ENCODE measurements at regions not wholly inside any gene's neighbourhood (a gene's known extent, or its start where the extent isn't known, plus 50 kb on each side); places are given as distances from the start of the nearest gene placed in this dataset.

GRCh38 chr14:95436354-95436753 lies 80.1 kb downstream of the SYNE3 start (continued):
- TF ChIP-seq ZNF462 (CRISPR knock-in tag; IDR thresholded peaks at IDR 0.05) (no peak), ZNF114 (CRISPR knock-in tag; IDR thresholded peaks at IDR 0.05) (no peak), CTCF (conservative IDR thresholded peaks at IDR 0.05; ENCODE audit: low read depth in 2 of 2) (no peak), ZNF331 (CRISPR knock-in tag; IDR thresholded peaks at IDR 0.05; ENCODE audit: low read depth) (no peak), EZH2phosphoT487 (IDR thresholded peaks at IDR 0.05; ENCODE audit: unreplicated experiment) (no peak)

GRCh38 chr14:95434121-95434520 lies 82.3 kb downstream of the SYNE3 start:
- no peak for ATAC-seq
- Histone ChIP-seq H3K27me3 (ENCODE audit: insufficient read depth) (no peaks in the 10 kb centered on the region), H3K27ac (ENCODE audit: low read depth) (no peak overlapping the region), H3K79me2 (replicated peaks; ENCODE audit: insufficient read depth) (no peaks in the 10 kb centered on the region), H3K9me2 (ENCODE audit: insufficient read depth) (no peaks in the 10 kb centered on the region), H2AFZ (no peak overlapping the region), H4K20me1 (replicated peaks; ENCODE audit: insufficient read depth) (no peaks in the 10 kb centered on the region), H3K4me3 (no peak overlapping the region), H3K4me1 (ENCODE audit: insufficient read depth) (no peaks in the 10 kb centered on the region), H3F3A (replicated peaks; ENCODE audit: low read depth) (no peaks in the 10 kb centered on the region), H3K36me3 (ENCODE audit: insufficient read depth) (no peaks in the 10 kb centered on the region; the same call in 1 of the 2 replicates), H3K4me2 (no peak overlapping the region)
- Mint-ChIP-seq H3K36me3 (ENCODE audit: low read depth) (no peaks in the 10 kb centered on the region; the same call in 2 of the 3 replicates), H3K9me3 (peaks cover 7% of the 10 kb centered on the region), H3K27me3 (ENCODE audit: insufficient read depth, low read depth, poor library complexity) (peaks cover 2% of the 10 kb centered on the region), H3K27ac (no peak overlapping the region), H3K4me3 (no peak overlapping the region), H3K4me1 (no peaks in the 10 kb centered on the region)
- no peak for DNase-seq (ENCODE audit: low spot score)
- no peak for TF ChIP-seq CREB1 (CRISPR knock-in tag; IDR thresholded peaks at IDR 0.05; ENCODE audit: low read depth)
- no peak for TF ChIP-seq ZNF462 (CRISPR knock-in tag; IDR thresholded peaks at IDR 0.05)
